ENCODE measurements at regions not wholly inside any gene's neighbourhood (a gene's known extent, or its start where the extent isn't known, plus 50 kb on each side); places are given as distances from the start of the nearest gene placed in this dataset.
A peak's percentile ranks its signal among the peaks of the same experiment; 100 is the strongest.
"Not testable (repeated sequence)": the region's sequence is repeated elsewhere in the genome, so short reads cannot be mapped to it uniquely, and the experiment has no call there.

GRCh38 chrX:786441-786881 is 155.9 kb downstream of the SHOX start:
- DNase-seq: peak; percentile 17

- DNase-seq: peak; percentile 24
These were observed 154.2 kb downstream of the SHOX start for GRCh38 chrX:784829-785228.

GRCh38 chrX:781224-782204 is 150.9 kb downstream of the SHOX start:
- DNase-seq: peak; percentile 37

GRCh38 chrX:776529-777230 is 146.1 kb downstream of the SHOX start:
- peak; percentile 27 for DNase-seq

GRCh38 chrX:776061-776460 is 145.5 kb downstream of the SHOX start:
- no peak for DNase-seq

GRCh38 chrX:774536-774935 is 143.9 kb downstream of the SHOX start:
- no peak for DNase-seq

GRCh38 chrX:773292-774025 is 142.9 kb downstream of the SHOX start:
- no peak for DNase-seq

GRCh38 chrX:771536-771935 is 140.9 kb downstream of the SHOX start:
- DNase-seq: no peak

- DNase-seq: no peak
These were observed 139.2 kb downstream of the SHOX start for GRCh38 chrX:769796-770195.

- DNase-seq: no peak
These were observed 138.0 kb downstream of the SHOX start for GRCh38 chrX:768596-768995.

- no peak for DNase-seq
These were observed 128.3 kb downstream of the SHOX start for GRCh38 chrX:758917-759316.

- DNase-seq: no peak
These were observed 120.2 kb downstream of the SHOX start for GRCh38 chrX:750812-751211.

- no peak for DNase-seq
These were observed 119.7 kb downstream of the SHOX start for GRCh38 chrX:750263-750662.

GRCh38 chrX:747176-747575 is 116.6 kb downstream of the SHOX start:
- DNase-seq: no peak

GRCh38 chrX:739611-740010 is 109.0 kb downstream of the SHOX start:
- no peak for DNase-seq

GRCh38 chrX:737021-737420 is 106.4 kb downstream of the SHOX start:
- not testable (repeated sequence) for DNase-seq

GRCh38 chrX:734362-734761 is 103.8 kb downstream of the SHOX start:
- DNase-seq: no peak

- no peak for DNase-seq
These were observed 103.4 kb downstream of the SHOX start for GRCh38 chrX:733961-734360.

GRCh38 chrX:729583-730409 is 99.2 kb downstream of the SHOX start:
- no peak for DNase-seq

GRCh38 chrX:729101-729500 is 98.5 kb downstream of the SHOX start:
- DNase-seq: not testable (repeated sequence)

- not testable (repeated sequence) for DNase-seq
These were observed 98.0 kb downstream of the SHOX start for GRCh38 chrX:728639-729038.

All from activated effector memory CD4-positive, alpha-beta T cell treated with anti-CD3 and anti-CD28 coated beads, Interleukin-2, amount 50 U/mL, for 16 hours (primary cell).